OCI-LY7 (cell line): ENCODE measurements at regions not wholly inside any gene's neighbourhood (a gene's known extent, or its start where the extent isn't known, plus 50 kb on each side); places are given as distances from the start of the nearest gene placed in this dataset.
A peak's percentile ranks its signal among the peaks of the same experiment; 100 is the strongest.

ENCODE experiments used
- BruUV-seq: library from RNA; stranded (reverse); fragments of 400-500 nt; replicated peaks from 2 replicates; lab custom pipeline; 2021; lab: Mats Ljungman, UMichigan
- CTCF ChIA-PET: fragments of 300-600 bp; sonication (Branson Sonifier 250); formaldehyde crosslinking; loops from one replicate; lab custom pipeline; 2022; ENCODE audit warnings: antibody characterized with exemption; ENCODE audit not compliant: unreplicated experiment; lab: Charles Lee
- POLR2A ChIA-PET: fragments of 300-600 bp; sonication (Branson Sonifier 250); formaldehyde crosslinking; loops from one replicate; lab custom pipeline; 2022; ENCODE audit warnings: antibody characterized with exemption; lab: Charles Lee
- DNase-seq: peaks from one replicate; pipeline ENCODE4 v3.0.0-alpha.2; 2015; ENCODE audit warnings: low spot score
- H2AFZ ChIP-seq: fragments of 200-600 bp; sonication (generic), shearing (Covaris generic); 2 replicates; pipeline ENCODE4 v1.6.1; 2014; ENCODE audit warnings: mild to moderate bottlenecking, antibody characterized with exemption, low read length, moderate library complexity
- H3K27ac ChIP-seq: fragments of 200-600 bp; sonication (generic); 2 replicates; pipeline ENCODE4 v1.5.1; 2014; ENCODE audit warnings: mixed run types, low read depth, mild to moderate bottlenecking, moderate library complexity, low read length, inconsistent platforms; ENCODE audit not compliant: poor library complexity, severe bottlenecking
- H3K36me3 ChIP-seq: fragments of 200-600 bp; sonication (generic); 2 replicates; pipeline ENCODE4 v1.6.1; 2014; ENCODE audit warnings: mild to moderate bottlenecking, antibody characterized with exemption, low read length, moderate library complexity, mixed read lengths; ENCODE audit not compliant: insufficient read depth
- H3K4me1 ChIP-seq: fragments of 200-600 bp; sonication (generic); 2 replicates; pipeline ENCODE4 v1.5.1; 2014; ENCODE audit warnings: mild to moderate bottlenecking, low read length; ENCODE audit not compliant: insufficient read depth, poor library complexity, severe bottlenecking
- H3K4me2 ChIP-seq: fragments of 200-600 bp; sonication (generic); 2 replicates; pipeline ENCODE4 v1.6.1; 2014; ENCODE audit warnings: mild to moderate bottlenecking, low read length
- H3K4me3 ChIP-seq: fragments of 200-600 bp; sonication (generic); 2 replicates; pipeline ENCODE4 v1.5.1; 2014; ENCODE audit warnings: mild to moderate bottlenecking, low read depth, low read length; ENCODE audit not compliant: poor library complexity, severe bottlenecking
- H3K79me2 ChIP-seq: fragments of 200-600 bp; sonication (generic); 2 replicates; pipeline ENCODE4 v1.6.1; 2016; ENCODE audit warnings: low read depth, mild to moderate bottlenecking, low read length, moderate library complexity, mixed read lengths; ENCODE audit not compliant: insufficient read depth
- H3K9me2 ChIP-seq: fragments of 200-600 bp; sonication (generic); 2 replicates; pipeline ENCODE4 v1.6.1; 2016; ENCODE audit warnings: mild to moderate bottlenecking, low read length, mixed read lengths; ENCODE audit not compliant: insufficient read depth
- H3K9me3 ChIP-seq: fragments of 200-600 bp; sonication (generic); 2 replicates; pipeline ENCODE4 v1.6.1; 2014; ENCODE audit warnings: mild to moderate bottlenecking, mixed run types, low read length, mixed read lengths
- H4K20me1 ChIP-seq: fragments of 200-600 bp; sonication (generic); 2 replicates; pipeline ENCODE4 v1.6.1; 2014; ENCODE audit warnings: mild to moderate bottlenecking, antibody characterized with exemption, low read length, moderate library complexity, mixed read lengths; ENCODE audit not compliant: insufficient read depth
- CTCF ChIP-seq: fragments of 200-600 bp; sonication (generic); conservative IDR thresholded peaks from 2 replicates; pipeline ENCODE4 v1.5.1; 2014; ENCODE audit warnings: mild to moderate bottlenecking, antibody characterized with exemption, low read length, moderate library complexity, mixed read lengths
- EZH2phosphoT487 ChIP-seq: fragments of 200-600 bp; sonication (generic); IDR thresholded peaks from 2 replicates; pipeline ENCODE4 v1.6.1; 2018; ENCODE audit warnings: low read depth, borderline replicate concordance, mild to moderate bottlenecking, mixed run types, antibody characterized with exemption, low read length, moderate library complexity, mixed read lengths
- intact Hi-C: fragments of 100-400 bp; cut with micrococcal nuclease; formaldehyde crosslinking; loops from one replicate; pipeline ENCODE4 v1.10.0; 2022; ENCODE audit not compliant: unreplicated experiment

- ChIA-PET CTCF (no interaction called here), POLR2A (no interaction called here)
- Histone ChIP-seq H4K20me1 (no peaks in the 10 kb centered on the region), H3K4me1 (peaks cover 6% of the 10 kb centered on the region), H3K79me2 (no peaks in the 10 kb centered on the region), H2AFZ (no peak overlapping the region), H3K4me3 (no peak overlapping the region), H3K9me3 (no peaks in the 10 kb centered on the region), H3K27ac (no peak overlapping the region), H3K9me2 (no peaks in the 10 kb centered on the region), H3K36me3 (no peaks in the 10 kb centered on the region), H3K4me2 (no peak overlapping the region)
- BruUV-seq = no TSS peak
- intact Hi-C loops = no loop called here
- DNase-seq = no peak
- TF ChIP-seq EZH2phosphoT487 (no peak), CTCF (no peak)
These were observed 231.2 kb downstream of the NHLRC3 start for GRCh38 chr13:39269411-39269810.

- Histone ChIP-seq H3K4me1 (peaks cover 6% of the 10 kb centered on the region), H3K9me3 (no peaks in the 10 kb centered on the region), H2AFZ (no peak overlapping the region), H3K9me2 (no peaks in the 10 kb centered on the region), H3K4me3 (no peak overlapping the region), H3K4me2 (no peak overlapping the region), H3K27ac (no peak overlapping the region), H3K79me2 (no peaks in the 10 kb centered on the region), H4K20me1 (no peaks in the 10 kb centered on the region), H3K36me3 (no peaks in the 10 kb centered on the region)
- ChIA-PET CTCF (no interaction called here), POLR2A (no interaction called here)
- intact Hi-C loops = no loop called here
- DNase-seq = no peak
- BruUV-seq = no TSS peak
- TF ChIP-seq EZH2phosphoT487 (no peak), CTCF (no peak)
These were observed 234.7 kb downstream of the NHLRC3 start for GRCh38 chr13:39272994-39273393.

GRCh38 chr13:39273953-39274738 is 235.9 kb downstream of the NHLRC3 start:
- Histone ChIP-seq H3K4me3 (no peak overlapping the region), H3K27ac (no peak overlapping the region), H4K20me1 (no peaks in the 10 kb centered on the region), H3K4me1 (peaks cover 6% of the 10 kb centered on the region), H2AFZ (peak overlapping the region; percentile 54), H3K79me2 (no peaks in the 10 kb centered on the region), H3K4me2 (no peak overlapping the region), H3K9me3 (no peaks in the 10 kb centered on the region), H3K9me2 (no peaks in the 10 kb centered on the region), H3K36me3 (no peaks in the 10 kb centered on the region)
- CTCF ChIA-PET = interaction anchor here (1.1 kb wide), 1 partner anchor 338 kb away, joined by 4 read pairs; no protein-coding TSS in a partner anchor
- intact Hi-C loops = loop anchor here (2.0 kb wide), 1 partner anchor 343 kb away; no protein-coding TSS in a partner anchor
- TF ChIP-seq CTCF (peak; percentile 69), EZH2phosphoT487 (no peak)
- BruUV-seq = no TSS peak
- DNase-seq = peak; percentile 47
- POLR2A ChIA-PET = interaction anchor here (0.5 to 1.6 kb wide), 3 partner anchors 28 to 120 kb away, joined by 3 read pairs; no protein-coding TSS in a partner anchor
